ENCODE measurements at regions not wholly inside any gene's neighbourhood (a gene's known extent, or its start where the extent isn't known, plus 50 kb on each side); places are given as distances from the start of the nearest gene placed in this dataset.
"Not testable (repeated sequence)": the region's sequence is repeated elsewhere in the genome, so short reads cannot be mapped to it uniquely, and the experiment has no call there.

- H3K4me1 ChIP-seq (ENCODE audit: control insufficient read depth, insufficient read depth, low read length); H3K36me3 ChIP-seq (ENCODE audit: control insufficient read depth, insufficient read depth, low read length); H3K9me3 ChIP-seq (replicated peaks; ENCODE audit: control insufficient read depth, low read depth, low read length); H3K27ac ChIP-seq (ENCODE audit: low read length); H3K27me3 ChIP-seq (ENCODE audit: control insufficient read depth, insufficient read depth, low read length); H3K4me3 ChIP-seq (ENCODE audit: low read length); DNase-seq: not testable (repeated sequence)
- no CpG with 5 or more reads among the region's 4 CpGs for WGBS (ENCODE audit: insufficient coverage)
Observed at GRCh38 chr2:144901386-144901785, 381.5 kb upstream of the ZEB2 start.

GRCh38 chr2:144896341-144896740 lies 376.4 kb upstream of the ZEB2 start:
- H3K4me3 ChIP-seq (ENCODE audit: low read length): no peak overlapping the region

GRCh38 chr2:144894612-144895599 lies 375.0 kb upstream of the ZEB2 start:
- no CpG with 5 or more reads among the region's 8 CpGs for WGBS (ENCODE audit: insufficient coverage)

More at GRCh38 chr2:144896341-144896740, 376.4 kb upstream of the ZEB2 start:
- Histone ChIP-seq H3K27ac (ENCODE audit: low read length) (no peak overlapping the region), H3K9me3 (replicated peaks; ENCODE audit: control insufficient read depth, low read depth, low read length) (no peaks in the 10 kb centered on the region), H3K4me1 (ENCODE audit: control insufficient read depth, insufficient read depth, low read length) (no peaks in the 10 kb centered on the region), H3K36me3 (ENCODE audit: control insufficient read depth, insufficient read depth, low read length) (no peaks in the 10 kb centered on the region), H3K27me3 (ENCODE audit: control insufficient read depth, insufficient read depth, low read length) (no peaks in the 10 kb centered on the region)
- no peak for DNase-seq
- no CpG with 5 or more reads among the region's 1 CpG for WGBS (ENCODE audit: insufficient coverage)

GRCh38 chr2:144893464-144893863 lies 373.5 kb upstream of the ZEB2 start:
- Histone ChIP-seq H3K4me3 (ENCODE audit: low read length) (no peak overlapping the region), H3K27me3 (ENCODE audit: control insufficient read depth, insufficient read depth, low read length) (no peaks in the 10 kb centered on the region), H3K9me3 (replicated peaks; ENCODE audit: control insufficient read depth, low read depth, low read length) (no peaks in the 10 kb centered on the region), H3K27ac (ENCODE audit: low read length) (no peak overlapping the region), H3K4me1 (ENCODE audit: control insufficient read depth, insufficient read depth, low read length) (no peaks in the 10 kb centered on the region), H3K36me3 (ENCODE audit: control insufficient read depth, insufficient read depth, low read length) (no peaks in the 10 kb centered on the region)
- DNase-seq: no peak
- WGBS (ENCODE audit: insufficient coverage): 79% methylated on average over 2 of the region's 4 CpGs

More at GRCh38 chr2:144894612-144895599, 375.0 kb upstream of the ZEB2 start:
- Histone ChIP-seq H3K4me1 (ENCODE audit: control insufficient read depth, insufficient read depth, low read length) (no peaks in the 10 kb centered on the region), H3K9me3 (replicated peaks; ENCODE audit: control insufficient read depth, low read depth, low read length) (no peaks in the 10 kb centered on the region), H3K27ac (ENCODE audit: low read length) (peak overlapping the region; percentile 40), H3K36me3 (ENCODE audit: control insufficient read depth, insufficient read depth, low read length) (no peaks in the 10 kb centered on the region), H3K4me3 (ENCODE audit: low read length) (no peak overlapping the region), H3K27me3 (ENCODE audit: control insufficient read depth, insufficient read depth, low read length) (no peaks in the 10 kb centered on the region)
- DNase-seq: peak; percentile 71

GRCh38 chr2:144890828-144891227 lies 370.9 kb upstream of the ZEB2 start:
- no peaks in the 10 kb centered on the region for H3K36me3 ChIP-seq (ENCODE audit: control insufficient read depth, insufficient read depth, low read length)
- no peak overlapping the region for H3K4me3 ChIP-seq (ENCODE audit: low read length)
- H3K4me1 ChIP-seq (ENCODE audit: control insufficient read depth, insufficient read depth, low read length): peaks cover 5% of the 10 kb centered on the region
- H3K27me3 ChIP-seq (ENCODE audit: control insufficient read depth, insufficient read depth, low read length): no peaks in the 10 kb centered on the region
- no CpG with 5 or more reads among the region's 1 CpG for WGBS (ENCODE audit: insufficient coverage)
- H3K9me3 ChIP-seq (replicated peaks; ENCODE audit: control insufficient read depth, low read depth, low read length): no peaks in the 10 kb centered on the region
- no peak overlapping the region for H3K27ac ChIP-seq (ENCODE audit: low read length)
- DNase-seq: no peak

- WGBS (ENCODE audit: insufficient coverage): no CpG with 5 or more reads among the region's 5 CpGs
- H3K9me3 ChIP-seq (replicated peaks; ENCODE audit: control insufficient read depth, low read depth, low read length): no peaks in the 10 kb centered on the region
- H3K36me3 ChIP-seq (ENCODE audit: control insufficient read depth, insufficient read depth, low read length): no peaks in the 10 kb centered on the region
- H3K27ac ChIP-seq (ENCODE audit: low read length): no peak overlapping the region
- H3K4me3 ChIP-seq (ENCODE audit: low read length): no peak overlapping the region
- H3K4me1 ChIP-seq (ENCODE audit: control insufficient read depth, insufficient read depth, low read length): peaks cover 5% of the 10 kb centered on the region
- DNase-seq: no peak
- H3K27me3 ChIP-seq (ENCODE audit: control insufficient read depth, insufficient read depth, low read length): no peaks in the 10 kb centered on the region
Observed at GRCh38 chr2:144889348-144889747, 369.4 kb upstream of the ZEB2 start.

- no peak overlapping the region for H3K4me3 ChIP-seq (ENCODE audit: low read length)
- no peaks in the 10 kb centered on the region for H3K27me3 ChIP-seq (ENCODE audit: control insufficient read depth, insufficient read depth, low read length)
- no peak overlapping the region for H3K27ac ChIP-seq (ENCODE audit: low read length)
- H3K9me3 ChIP-seq (replicated peaks; ENCODE audit: control insufficient read depth, low read depth, low read length): no peaks in the 10 kb centered on the region
- no peaks in the 10 kb centered on the region for H3K36me3 ChIP-seq (ENCODE audit: control insufficient read depth, insufficient read depth, low read length)
- 32% methylated on average over 3 of the region's 3 CpGs for WGBS (ENCODE audit: insufficient coverage)
- peak; percentile 81 for DNase-seq
- H3K4me1 ChIP-seq (ENCODE audit: control insufficient read depth, insufficient read depth, low read length): peaks cover 5% of the 10 kb centered on the region
Observed at GRCh38 chr2:144886862-144887261, 366.9 kb upstream of the ZEB2 start.

GRCh38 chr2:144877893-144878292 lies 358.0 kb upstream of the ZEB2 start:
- Histone ChIP-seq H3K4me1 (ENCODE audit: control insufficient read depth, insufficient read depth, low read length) (no peaks in the 10 kb centered on the region), H3K27me3 (ENCODE audit: control insufficient read depth, insufficient read depth, low read length) (no peaks in the 10 kb centered on the region), H3K9me3 (replicated peaks; ENCODE audit: control insufficient read depth, low read depth, low read length) (no peaks in the 10 kb centered on the region), H3K27ac (ENCODE audit: low read length) (no peak overlapping the region), H3K36me3 (ENCODE audit: control insufficient read depth, insufficient read depth, low read length) (no peaks in the 10 kb centered on the region), H3K4me3 (ENCODE audit: low read length) (no peak overlapping the region)
- no peak for DNase-seq
- 94% methylated on average over 5 of the region's 8 CpGs for WGBS (ENCODE audit: insufficient coverage)

- Histone ChIP-seq H3K4me3 (ENCODE audit: low read length) (no peak overlapping the region), H3K36me3 (ENCODE audit: control insufficient read depth, insufficient read depth, low read length) (no peaks in the 10 kb centered on the region), H3K9me3 (replicated peaks; ENCODE audit: control insufficient read depth, low read depth, low read length) (no peaks in the 10 kb centered on the region), H3K27me3 (ENCODE audit: control insufficient read depth, insufficient read depth, low read length) (no peaks in the 10 kb centered on the region), H3K4me1 (ENCODE audit: control insufficient read depth, insufficient read depth, low read length) (no peaks in the 10 kb centered on the region), H3K27ac (ENCODE audit: low read length) (no peak overlapping the region)
- no CpG with 5 or more reads among the region's 4 CpGs for WGBS (ENCODE audit: insufficient coverage)
- DNase-seq: no peak
Observed at GRCh38 chr2:144876013-144876412, 356.1 kb upstream of the ZEB2 start.

- H3K4me1 ChIP-seq (ENCODE audit: control insufficient read depth, insufficient read depth, low read length): no peaks in the 10 kb centered on the region
- no peaks in the 10 kb centered on the region for H3K36me3 ChIP-seq (ENCODE audit: control insufficient read depth, insufficient read depth, low read length)
- H3K27ac ChIP-seq (ENCODE audit: low read length): no peak overlapping the region
- no peak overlapping the region for H3K4me3 ChIP-seq (ENCODE audit: low read length)
- no CpG with 5 or more reads among the region's 3 CpGs for WGBS (ENCODE audit: insufficient coverage)
- no peaks in the 10 kb centered on the region for H3K27me3 ChIP-seq (ENCODE audit: control insufficient read depth, insufficient read depth, low read length)
- H3K9me3 ChIP-seq (replicated peaks; ENCODE audit: control insufficient read depth, low read depth, low read length): no peaks in the 10 kb centered on the region
- no peak for DNase-seq
Observed at GRCh38 chr2:144875290-144875969, 355.5 kb upstream of the ZEB2 start.

All from muscle of leg (tissue), 3 donors.